WTC11 (cell line): ENCODE measurements at regions not wholly inside any gene's neighbourhood (a gene's known extent, or its start where the extent isn't known, plus 50 kb on each side); places are given as distances from the start of the nearest gene placed in this dataset.

ENCODE experiments used
- ATAC-seq: fragments of 200-7000 bp; cut with Tn5 transposase; 2 replicates; pipeline ENCODE4 v1.10.0; 2021; ENCODE audit warnings: mild to moderate bottlenecking, moderate library complexity
- CTCF ChIA-PET: fragments of 300-600 bp; sonication (Branson Sonifier 250); formaldehyde crosslinking; loops from one replicate; lab custom pipeline; 2021; ENCODE audit warnings: antibody characterized with exemption; lab: Charles Lee
- POLR2A ChIA-PET: fragments of 350-600 bp; sonication (Branson Sonifier 250); formaldehyde crosslinking; loops from one replicate; lab custom pipeline; 2021; ENCODE audit warnings: antibody characterized with exemption; lab: Charles Lee
- DNase-seq: peaks from one replicate; pipeline ENCODE4 v3.0.0; 2021; ENCODE audit warnings: low spot score
- H3K27ac Mint-ChIP-seq: 2 replicates; pipeline ENCODE4 v1.8.0; 2021; ENCODE audit warnings: mixed read lengths
- H3K27me3 Mint-ChIP-seq: 2 replicates; pipeline ENCODE4 v1.8.0; 2021; ENCODE audit warnings: low read depth, mild to moderate bottlenecking, moderate library complexity, mixed read lengths
- H3K36me3 Mint-ChIP-seq: 2 replicates; pipeline ENCODE4 v1.8.0; 2021; ENCODE audit warnings: mixed read lengths
- H3K4me1 Mint-ChIP-seq: 2 replicates; pipeline ENCODE4 v1.8.0; 2022; ENCODE audit warnings: mixed read lengths
- H3K4me3 Mint-ChIP-seq: 2 replicates; pipeline ENCODE4 v1.8.0; 2021; ENCODE audit warnings: mild to moderate bottlenecking, moderate library complexity, mixed read lengths
- H3K9me3 Mint-ChIP-seq: 2 replicates; pipeline ENCODE4 v1.8.0; 2021; ENCODE audit warnings: mixed read lengths
- ELF4 ChIP-seq: sonication (generic); formaldehyde crosslinking; IDR thresholded peaks from 2 replicates; pipeline ENCODE4 v1.8.1; 2022; ENCODE audit warnings: low read depth, mild to moderate bottlenecking, moderate library complexity, missing genetic modification reagents
- GRHL2 ChIP-seq: fragments of 250-450 bp; sonication (Bioruptor Pico); IDR thresholded peaks from 2 replicates; pipeline ENCODE4 v1.8.0; 2022; ENCODE audit warnings: mild to moderate bottlenecking, moderate library complexity; ENCODE audit not compliant: insufficient replicate concordance, severe bottlenecking
- GTF2I ChIP-seq: fragments of 250-450 bp; sonication (Bioruptor Pico); conservative IDR thresholded peaks from 2 replicates; pipeline ENCODE4 v1.4.0; 2021; ENCODE audit warnings: mild to moderate bottlenecking
- HMGA2 ChIP-seq: fragments of 250-450 bp; sonication (Bioruptor Pico); IDR thresholded peaks from 2 replicates; pipeline ENCODE4 v1.4.0; 2021; ENCODE audit warnings: mild to moderate bottlenecking, moderate library complexity
- IRF2 ChIP-seq: sonication (generic); formaldehyde crosslinking; IDR thresholded peaks from 2 replicates; pipeline ENCODE4 v1.8.0; 2022; ENCODE audit warnings: low read depth, missing genetic modification reagents, borderline replicate concordance
- MXD4 ChIP-seq: fragments of 250-450 bp; sonication (Bioruptor Pico); IDR thresholded peaks from 2 replicates; pipeline ENCODE4 v1.8.0; 2021; ENCODE audit warnings: mild to moderate bottlenecking, moderate library complexity, borderline replicate concordance
- NFE2L1 ChIP-seq: sonication (generic); formaldehyde crosslinking; IDR thresholded peaks from 2 replicates; pipeline ENCODE4 v1.8.1; 2023; ENCODE audit warnings: missing genetic modification reagents
- NR2C2 ChIP-seq: sonication (generic); formaldehyde crosslinking; IDR thresholded peaks from 2 replicates; pipeline ENCODE4 v1.8.0; 2022; ENCODE audit warnings: mild to moderate bottlenecking, missing genetic modification reagents
- NR3C1 ChIP-seq: sonication (generic); formaldehyde crosslinking; conservative IDR thresholded peaks from 2 replicates; pipeline ENCODE4 v1.8.1; 2023; ENCODE audit warnings: low read depth, mild to moderate bottlenecking, missing genetic modification reagents
- ZBTB21 ChIP-seq: sonication (generic); formaldehyde crosslinking; IDR thresholded peaks from 2 replicates; pipeline ENCODE4 v1.8.1; 2023; ENCODE audit warnings: mild to moderate bottlenecking, missing genetic modification reagents, borderline replicate concordance
- ZNF121 ChIP-seq: sonication (generic); formaldehyde crosslinking; IDR thresholded peaks from 2 replicates; pipeline ENCODE4 v1.8.0; 2023; ENCODE audit warnings: missing genetic modification reagents
- ZNF423 ChIP-seq: fragments of 250-450 bp; sonication (Bioruptor Pico); IDR thresholded peaks from 2 replicates; pipeline ENCODE4 v2.1.2; 2022; ENCODE audit warnings: mild to moderate bottlenecking, moderate library complexity
- ZNF671 ChIP-seq: fragments of 250-450 bp; sonication (Bioruptor Pico); IDR thresholded peaks from 2 replicates; pipeline ENCODE4 v1.8.0; 2021; ENCODE audit warnings: mild to moderate bottlenecking
- TF ChIP-seq, protein P1 (sequence below): sonication (generic); formaldehyde crosslinking; IDR thresholded peaks from 2 replicates; pipeline ENCODE4 v1.8.0; 2023; ENCODE audit warnings: mild to moderate bottlenecking, missing genetic modification reagents
- TF ChIP-seq, protein P2 (sequence below): sonication (generic); formaldehyde crosslinking; IDR thresholded peaks from 2 replicates; pipeline ENCODE4 v1.8.0; 2022; ENCODE audit warnings: mild to moderate bottlenecking, missing genetic modification reagents
- TF ChIP-seq, protein P3 (sequence below): sonication (generic); formaldehyde crosslinking; IDR thresholded peaks from 2 replicates; pipeline ENCODE4 v1.8.1; 2022; ENCODE audit warnings: mild to moderate bottlenecking, moderate library complexity, missing genetic modification reagents
- TF ChIP-seq, protein P4 (sequence below): fragments of 250-450 bp; sonication (Bioruptor Pico); IDR thresholded peaks from 2 replicates; pipeline ENCODE4 v1.9.0; 2021; ENCODE audit warnings: mild to moderate bottlenecking, borderline replicate concordance
- TF ChIP-seq, protein P5 (sequence below): fragments of 250-450 bp; sonication (Bioruptor Pico); IDR thresholded peaks from 2 replicates; pipeline ENCODE4 v1.9.0; 2021; ENCODE audit warnings: mild to moderate bottlenecking
- TF ChIP-seq, protein P6 (sequence below): sonication (generic); formaldehyde crosslinking; IDR thresholded peaks from 2 replicates; pipeline ENCODE4 v1.8.0; 2023; ENCODE audit warnings: missing genetic modification reagents, mild to moderate bottlenecking, borderline replicate concordance
- TF ChIP-seq, protein P7 (sequence below): fragments of 250-450 bp; sonication (Bioruptor Pico); IDR thresholded peaks from 2 replicates; pipeline ENCODE4 v1.9.0; 2021; ENCODE audit warnings: moderate library complexity, mild to moderate bottlenecking, inconsistent platforms, borderline replicate concordance

DNA sequence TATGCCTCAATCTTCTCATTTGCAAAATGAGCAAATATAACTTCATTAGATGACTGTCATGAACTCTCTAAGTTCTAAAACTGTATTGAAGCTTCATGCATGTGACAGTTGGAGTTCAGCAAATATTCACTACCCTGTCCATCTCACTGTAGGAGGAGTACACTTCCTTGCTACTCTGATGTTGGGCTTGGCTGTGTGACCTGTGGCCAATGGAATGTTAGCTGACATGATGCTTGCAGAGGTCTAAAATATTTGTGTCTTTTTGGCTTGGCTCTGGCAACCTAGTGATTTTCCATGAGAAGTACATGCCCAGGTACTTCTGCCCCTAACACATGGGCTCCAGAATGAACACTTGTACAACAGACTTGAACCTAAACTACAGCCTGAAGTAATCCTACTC is 203.1 kb upstream of the ANKH start:
- CTCF ChIA-PET, result no interaction called here
- no peak for DNase-seq

More for the DNA sequence above, 203.1 kb upstream of the ANKH start:
- TF ChIP-seq, protein P1, sequence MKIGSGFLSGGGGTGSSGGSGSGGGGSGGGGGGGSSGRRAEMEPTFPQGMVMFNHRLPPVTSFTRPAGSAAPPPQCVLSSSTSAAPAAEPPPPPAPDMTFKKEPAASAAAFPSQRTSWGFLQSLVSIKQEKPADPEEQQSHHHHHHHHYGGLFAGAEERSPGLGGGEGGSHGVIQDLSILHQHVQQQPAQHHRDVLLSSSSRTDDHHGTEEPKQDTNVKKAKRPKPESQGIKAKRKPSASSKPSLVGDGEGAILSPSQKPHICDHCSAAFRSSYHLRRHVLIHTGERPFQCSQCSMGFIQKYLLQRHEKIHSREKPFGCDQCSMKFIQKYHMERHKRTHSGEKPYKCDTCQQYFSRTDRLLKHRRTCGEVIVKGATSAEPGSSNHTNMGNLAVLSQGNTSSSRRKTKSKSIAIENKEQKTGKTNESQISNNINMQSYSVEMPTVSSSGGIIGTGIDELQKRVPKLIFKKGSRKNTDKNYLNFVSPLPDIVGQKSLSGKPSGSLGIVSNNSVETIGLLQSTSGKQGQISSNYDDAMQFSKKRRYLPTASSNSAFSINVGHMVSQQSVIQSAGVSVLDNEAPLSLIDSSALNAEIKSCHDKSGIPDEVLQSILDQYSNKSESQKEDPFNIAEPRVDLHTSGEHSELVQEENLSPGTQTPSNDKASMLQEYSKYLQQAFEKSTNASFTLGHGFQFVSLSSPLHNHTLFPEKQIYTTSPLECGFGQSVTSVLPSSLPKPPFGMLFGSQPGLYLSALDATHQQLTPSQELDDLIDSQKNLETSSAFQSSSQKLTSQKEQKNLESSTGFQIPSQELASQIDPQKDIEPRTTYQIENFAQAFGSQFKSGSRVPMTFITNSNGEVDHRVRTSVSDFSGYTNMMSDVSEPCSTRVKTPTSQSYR, result no peak
- TF ChIP-seq IRF2 (CRISPR knock-in tag) (no peak), GTF2I (CRISPR knock-in tag) (no peak), GRHL2 (CRISPR knock-in tag) (no peak), ZBTB21 (CRISPR knock-in tag) (no peak), HMGA2 (CRISPR knock-in tag) (no peak), MXD4 (CRISPR knock-in tag) (no peak), ELF4 (CRISPR knock-in tag) (no peak), ZNF423 (CRISPR knock-in tag) (no peak), ZNF671 (no peak), NR2C2 (CRISPR knock-in tag) (no peak), ZNF121 (CRISPR knock-in tag) (no peak), NR3C1 (no peak), NFE2L1 (no peak)
- TF ChIP-seq, protein P2, sequence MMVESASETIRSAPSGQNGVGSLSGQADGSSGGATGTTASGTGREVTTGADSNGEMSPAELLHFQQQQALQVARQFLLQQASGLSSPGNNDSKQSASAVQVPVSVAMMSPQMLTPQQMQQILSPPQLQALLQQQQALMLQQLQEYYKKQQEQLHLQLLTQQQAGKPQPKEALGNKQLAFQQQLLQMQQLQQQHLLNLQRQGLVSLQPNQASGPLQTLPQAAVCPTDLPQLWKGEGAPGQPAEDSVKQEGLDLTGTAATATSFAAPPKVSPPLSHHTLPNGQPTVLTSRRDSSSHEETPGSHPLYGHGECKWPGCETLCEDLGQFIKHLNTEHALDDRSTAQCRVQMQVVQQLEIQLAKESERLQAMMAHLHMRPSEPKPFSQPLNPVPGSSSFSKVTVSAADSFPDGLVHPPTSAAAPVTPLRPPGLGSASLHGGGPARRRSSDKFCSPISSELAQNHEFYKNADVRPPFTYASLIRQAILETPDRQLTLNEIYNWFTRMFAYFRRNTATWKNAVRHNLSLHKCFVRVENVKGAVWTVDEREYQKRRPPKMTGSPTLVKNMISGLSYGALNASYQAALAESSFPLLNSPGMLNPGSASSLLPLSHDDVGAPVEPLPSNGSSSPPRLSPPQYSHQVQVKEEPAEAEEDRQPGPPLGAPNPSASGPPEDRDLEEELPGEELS, result no peak
- TF ChIP-seq, protein P3, sequence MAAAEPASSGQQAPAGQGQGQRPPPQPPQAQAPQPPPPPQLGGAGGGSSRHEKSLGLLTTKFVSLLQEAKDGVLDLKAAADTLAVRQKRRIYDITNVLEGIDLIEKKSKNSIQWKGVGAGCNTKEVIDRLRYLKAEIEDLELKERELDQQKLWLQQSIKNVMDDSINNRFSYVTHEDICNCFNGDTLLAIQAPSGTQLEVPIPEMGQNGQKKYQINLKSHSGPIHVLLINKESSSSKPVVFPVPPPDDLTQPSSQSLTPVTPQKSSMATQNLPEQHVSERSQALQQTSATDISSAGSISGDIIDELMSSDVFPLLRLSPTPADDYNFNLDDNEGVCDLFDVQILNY, result no peak
- TF ChIP-seq, protein P4, sequence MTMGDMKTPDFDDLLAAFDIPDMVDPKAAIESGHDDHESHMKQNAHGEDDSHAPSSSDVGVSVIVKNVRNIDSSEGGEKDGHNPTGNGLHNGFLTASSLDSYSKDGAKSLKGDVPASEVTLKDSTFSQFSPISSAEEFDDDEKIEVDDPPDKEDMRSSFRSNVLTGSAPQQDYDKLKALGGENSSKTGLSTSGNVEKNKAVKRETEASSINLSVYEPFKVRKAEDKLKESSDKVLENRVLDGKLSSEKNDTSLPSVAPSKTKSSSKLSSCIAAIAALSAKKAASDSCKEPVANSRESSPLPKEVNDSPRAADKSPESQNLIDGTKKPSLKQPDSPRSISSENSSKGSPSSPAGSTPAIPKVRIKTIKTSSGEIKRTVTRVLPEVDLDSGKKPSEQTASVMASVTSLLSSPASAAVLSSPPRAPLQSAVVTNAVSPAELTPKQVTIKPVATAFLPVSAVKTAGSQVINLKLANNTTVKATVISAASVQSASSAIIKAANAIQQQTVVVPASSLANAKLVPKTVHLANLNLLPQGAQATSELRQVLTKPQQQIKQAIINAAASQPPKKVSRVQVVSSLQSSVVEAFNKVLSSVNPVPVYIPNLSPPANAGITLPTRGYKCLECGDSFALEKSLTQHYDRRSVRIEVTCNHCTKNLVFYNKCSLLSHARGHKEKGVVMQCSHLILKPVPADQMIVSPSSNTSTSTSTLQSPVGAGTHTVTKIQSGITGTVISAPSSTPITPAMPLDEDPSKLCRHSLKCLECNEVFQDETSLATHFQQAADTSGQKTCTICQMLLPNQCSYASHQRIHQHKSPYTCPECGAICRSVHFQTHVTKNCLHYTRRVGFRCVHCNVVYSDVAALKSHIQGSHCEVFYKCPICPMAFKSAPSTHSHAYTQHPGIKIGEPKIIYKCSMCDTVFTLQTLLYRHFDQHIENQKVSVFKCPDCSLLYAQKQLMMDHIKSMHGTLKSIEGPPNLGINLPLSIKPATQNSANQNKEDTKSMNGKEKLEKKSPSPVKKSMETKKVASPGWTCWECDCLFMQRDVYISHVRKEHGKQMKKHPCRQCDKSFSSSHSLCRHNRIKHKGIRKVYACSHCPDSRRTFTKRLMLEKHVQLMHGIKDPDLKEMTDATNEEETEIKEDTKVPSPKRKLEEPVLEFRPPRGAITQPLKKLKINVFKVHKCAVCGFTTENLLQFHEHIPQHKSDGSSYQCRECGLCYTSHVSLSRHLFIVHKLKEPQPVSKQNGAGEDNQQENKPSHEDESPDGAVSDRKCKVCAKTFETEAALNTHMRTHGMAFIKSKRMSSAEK, result no peak
- TF ChIP-seq, protein P5, sequence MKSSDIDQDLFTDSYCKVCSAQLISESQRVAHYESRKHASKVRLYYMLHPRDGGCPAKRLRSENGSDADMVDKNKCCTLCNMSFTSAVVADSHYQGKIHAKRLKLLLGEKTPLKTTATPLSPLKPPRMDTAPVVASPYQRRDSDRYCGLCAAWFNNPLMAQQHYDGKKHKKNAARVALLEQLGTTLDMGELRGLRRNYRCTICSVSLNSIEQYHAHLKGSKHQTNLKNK (CRISPR knock-in tag), result no peak
- TF ChIP-seq, protein P6, sequence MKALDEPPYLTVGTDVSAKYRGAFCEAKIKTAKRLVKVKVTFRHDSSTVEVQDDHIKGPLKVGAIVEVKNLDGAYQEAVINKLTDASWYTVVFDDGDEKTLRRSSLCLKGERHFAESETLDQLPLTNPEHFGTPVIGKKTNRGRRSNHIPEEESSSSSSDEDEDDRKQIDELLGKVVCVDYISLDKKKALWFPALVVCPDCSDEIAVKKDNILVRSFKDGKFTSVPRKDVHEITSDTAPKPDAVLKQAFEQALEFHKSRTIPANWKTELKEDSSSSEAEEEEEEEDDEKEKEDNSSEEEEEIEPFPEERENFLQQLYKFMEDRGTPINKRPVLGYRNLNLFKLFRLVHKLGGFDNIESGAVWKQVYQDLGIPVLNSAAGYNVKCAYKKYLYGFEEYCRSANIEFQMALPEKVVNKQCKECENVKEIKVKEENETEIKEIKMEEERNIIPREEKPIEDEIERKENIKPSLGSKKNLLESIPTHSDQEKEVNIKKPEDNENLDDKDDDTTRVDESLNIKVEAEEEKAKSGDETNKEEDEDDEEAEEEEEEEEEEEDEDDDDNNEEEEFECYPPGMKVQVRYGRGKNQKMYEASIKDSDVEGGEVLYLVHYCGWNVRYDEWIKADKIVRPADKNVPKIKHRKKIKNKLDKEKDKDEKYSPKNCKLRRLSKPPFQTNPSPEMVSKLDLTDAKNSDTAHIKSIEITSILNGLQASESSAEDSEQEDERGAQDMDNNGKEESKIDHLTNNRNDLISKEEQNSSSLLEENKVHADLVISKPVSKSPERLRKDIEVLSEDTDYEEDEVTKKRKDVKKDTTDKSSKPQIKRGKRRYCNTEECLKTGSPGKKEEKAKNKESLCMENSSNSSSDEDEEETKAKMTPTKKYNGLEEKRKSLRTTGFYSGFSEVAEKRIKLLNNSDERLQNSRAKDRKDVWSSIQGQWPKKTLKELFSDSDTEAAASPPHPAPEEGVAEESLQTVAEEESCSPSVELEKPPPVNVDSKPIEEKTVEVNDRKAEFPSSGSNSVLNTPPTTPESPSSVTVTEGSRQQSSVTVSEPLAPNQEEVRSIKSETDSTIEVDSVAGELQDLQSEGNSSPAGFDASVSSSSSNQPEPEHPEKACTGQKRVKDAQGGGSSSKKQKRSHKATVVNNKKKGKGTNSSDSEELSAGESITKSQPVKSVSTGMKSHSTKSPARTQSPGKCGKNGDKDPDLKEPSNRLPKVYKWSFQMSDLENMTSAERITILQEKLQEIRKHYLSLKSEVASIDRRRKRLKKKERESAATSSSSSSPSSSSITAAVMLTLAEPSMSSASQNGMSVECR, result no peak
- TF ChIP-seq, protein P7, sequence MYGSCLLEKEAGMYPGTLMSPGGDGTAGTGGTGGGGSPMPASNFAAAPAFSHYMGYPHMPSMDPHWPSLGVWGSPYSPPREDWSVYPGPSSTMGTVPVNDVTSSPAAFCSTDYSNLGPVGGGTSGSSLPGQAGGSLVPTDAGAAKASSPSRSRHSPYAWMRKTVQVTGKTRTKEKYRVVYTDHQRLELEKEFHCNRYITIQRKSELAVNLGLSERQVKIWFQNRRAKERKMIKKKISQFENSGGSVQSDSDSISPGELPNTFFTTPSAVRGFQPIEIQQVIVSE (CRISPR knock-in tag), result no peak
- H3K27me3 Mint-ChIP-seq, result no peaks in the 10 kb centered on the region
- H3K4me3 Mint-ChIP-seq, result no peak overlapping the region
- peaks cover 5% of the 10 kb centered on the region; the same call in 1 of the 2 replicates for H3K4me1 Mint-ChIP-seq
- H3K27ac Mint-ChIP-seq, result no peak overlapping the region
- H3K9me3 Mint-ChIP-seq, result peaks cover 3% of the 10 kb centered on the region; the same call in 1 of the 2 replicates
- H3K36me3 Mint-ChIP-seq, result no peaks in the 10 kb centered on the region
- POLR2A ChIA-PET, result no interaction called here
- ATAC-seq, result no peak
